Astrocyte of the spinal cord (primary cell): ENCODE measurements at regions not wholly inside any gene's neighbourhood (a gene's known extent, or its start where the extent isn't known, plus 50 kb on each side); places are given as distances from the start of the nearest gene placed in this dataset.

Experiments used
- DNase-seq: peaks from one replicate; pipeline ENCODE4 v3.0.0; 2011; ENCODE audit warnings: low read depth, low spot score
- H3K4me3 ChIP-seq: 2 replicates; pipeline ENCODE4 v1.5.1; 2011; ENCODE audit warnings: low read depth, mild to moderate bottlenecking, low read length, moderate library complexity
- CTCF ChIP-seq: IDR thresholded peaks from 2 replicates; pipeline ENCODE4 v1.5.1; 2012; ENCODE audit warnings: low read depth, mild to moderate bottlenecking, low read length, inconsistent platforms
- in situ Hi-C: cut with HindIII; loops from 2 replicates; pipeline ENCODE4 v1.10.0; 2017; ENCODE audit warnings: low sequenced_read_pairs

DNA sequence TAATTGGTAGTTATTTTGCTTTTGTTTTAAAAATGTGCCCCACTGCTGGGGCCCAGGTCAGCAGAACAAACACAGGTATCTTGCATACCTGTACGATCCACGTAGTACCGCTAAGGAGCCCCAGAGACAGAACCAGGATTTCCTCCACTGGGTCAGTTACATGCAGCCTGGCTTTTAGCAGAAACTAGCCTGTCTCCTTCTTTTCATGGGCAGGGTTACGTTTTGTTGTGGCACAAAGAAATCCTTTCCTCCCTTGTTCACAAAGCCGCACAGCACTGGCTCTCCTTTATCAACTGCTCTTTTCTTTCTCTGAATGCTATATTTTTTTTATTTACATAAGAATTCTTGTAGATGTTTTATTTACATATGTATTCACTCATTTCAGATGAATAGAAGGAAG lies 190.3 kb upstream of the POU3F2 start:
- H3K4me3 ChIP-seq = no peak overlapping the region
- DNase-seq = no peak
- in situ Hi-C loops = no loop called here
- TF ChIP-seq CTCF = no peak

DNA sequence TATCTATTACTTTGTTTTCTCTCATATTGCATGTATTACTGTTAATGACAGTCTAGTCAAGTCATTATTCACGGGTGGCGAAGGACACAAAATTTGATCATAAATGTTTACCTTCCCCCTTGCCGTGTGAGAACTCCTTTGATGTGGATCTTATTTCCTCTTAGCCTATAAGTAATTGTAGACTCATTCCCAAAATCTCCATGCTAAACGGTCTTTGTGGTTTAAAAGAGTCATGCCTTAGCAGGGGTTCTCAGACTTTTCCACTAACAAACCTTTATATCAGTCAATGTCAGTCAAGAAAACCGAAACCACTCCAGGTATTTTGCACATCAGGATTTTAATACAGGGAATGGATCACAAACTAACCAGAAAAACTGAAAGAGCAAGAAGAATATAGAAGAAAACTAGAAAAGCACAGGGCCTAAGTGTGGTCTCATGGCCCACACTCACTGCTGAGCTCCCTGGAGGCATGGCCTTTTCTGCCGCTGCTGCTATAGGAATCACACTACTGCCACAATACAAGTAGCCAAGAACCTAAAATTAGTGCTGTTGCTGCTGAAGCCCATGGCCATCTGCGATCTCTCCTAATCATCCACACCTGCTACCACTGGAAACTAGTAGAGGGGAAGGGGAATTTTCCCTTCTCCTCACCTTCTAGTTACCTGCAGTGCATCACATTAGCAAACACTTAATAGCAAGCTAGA lies 186.0 kb upstream of the POU3F2 start:
- in situ Hi-C loops = no loop called here
- peak; percentile 34 for DNase-seq
- no peak overlapping the region for H3K4me3 ChIP-seq
- no peak for TF ChIP-seq CTCF

GRCh38 chr6:98650941-98651340 lies 183.4 kb upstream of the POU3F2 start:
- no peak overlapping the region for H3K4me3 ChIP-seq
- TF ChIP-seq CTCF = no peak
- DNase-seq = no peak
- in situ Hi-C loops = no loop called here

GRCh38 chr6:98653179-98653578 lies 181.2 kb upstream of the POU3F2 start:
- in situ Hi-C loops = no loop called here
- TF ChIP-seq CTCF = no peak
- no peak overlapping the region for H3K4me3 ChIP-seq
- peak; percentile 59 for DNase-seq

GRCh38 chr6:98657764-98658163 lies 176.6 kb upstream of the POU3F2 start:
- in situ Hi-C loops = no loop called here
- H3K4me3 ChIP-seq = no peak overlapping the region
- TF ChIP-seq CTCF = no peak
- DNase-seq = peak; percentile 70

- TF ChIP-seq CTCF = no peak
- in situ Hi-C loops = no loop called here
- no peak overlapping the region for H3K4me3 ChIP-seq
- DNase-seq = no peak
Measured at GRCh38 chr6:98669371-98669770, 165.0 kb upstream of the POU3F2 start.
